Left ventricle myocardium inferior (tissue), 1 donor: ENCODE measurements at regions not wholly inside any gene's neighbourhood (a gene's known extent, or its start where the extent isn't known, plus 50 kb on each side); places are given as distances from the start of the nearest gene placed in this dataset.
"Not testable (repeated sequence)": the region's sequence is repeated elsewhere in the genome, so short reads cannot be mapped to it uniquely, and the experiment has no call there.

Source experiments
- DNase-seq: peaks from one replicate; pipeline ENCODE4 v3.0.0-alpha.2; 2020
- H3K27ac ChIP-seq: fragments of 200-600 bp; replicated peaks from 2 replicates; pipeline ENCODE4 v1.8.0; 2021
- H3K27me3 ChIP-seq: fragments of 200-600 bp; 2 replicates; pipeline ENCODE4 v1.8.0; 2021; ENCODE audit warnings: low read depth
- H3K36me3 ChIP-seq: fragments of 200-600 bp; 2 replicates; pipeline ENCODE4 v1.8.0; 2021
- H3K4me1 ChIP-seq: fragments of 200-600 bp; 2 replicates; pipeline ENCODE4 v1.8.0; 2021
- H3K4me3 ChIP-seq: fragments of 200-600 bp; 2 replicates; pipeline ENCODE4 v1.8.0; 2021; ENCODE audit warnings: mild to moderate bottlenecking, moderate library complexity
- H3K9me3 ChIP-seq: fragments of 200-600 bp; replicated peaks from 2 replicates; pipeline ENCODE4 v1.8.0; 2021
- intact Hi-C: fragments of 100-400 bp; cut with micrococcal nuclease; formaldehyde crosslinking; loops from one replicate; pipeline ENCODE4 v1.11.0; 2022
- TF ChIP-seq, protein P1 (sequence below): fragments of 200-600 bp; IDR thresholded peaks from 2 replicates; pipeline ENCODE4 v1.8.0; 2021; ENCODE audit warnings: antibody characterized with exemption, mild to moderate bottlenecking, borderline replicate concordance
- donor health status: DM: no; HTN: yes; CAD: no; lungs with severe emphysema.

DNA sequence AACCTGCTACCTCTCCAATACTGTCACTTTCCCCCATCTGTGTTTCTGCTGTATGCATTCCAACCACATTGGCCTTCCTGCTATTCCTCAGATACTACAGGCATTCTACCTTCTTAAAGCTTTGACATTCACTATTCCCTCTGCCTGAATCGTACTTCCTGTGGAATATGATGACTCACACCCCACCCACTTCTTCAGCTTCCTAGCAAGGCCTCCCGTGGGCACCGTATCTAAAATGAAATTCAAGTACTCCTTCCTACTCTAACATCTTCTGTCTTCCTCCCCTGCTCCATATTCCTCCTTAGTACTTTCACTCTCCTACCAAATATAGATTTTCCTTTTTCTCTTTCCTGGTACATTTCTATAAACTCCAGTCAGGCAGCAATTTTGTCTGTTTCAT, 710.4 kb downstream of the RNF144A start:
- no peak for DNase-seq
- H3K4me1 ChIP-seq, result no peaks in the 10 kb centered on the region
- peaks cover 29% of the 10 kb centered on the region for H3K27me3 ChIP-seq
- H3K4me3 ChIP-seq, result no peak overlapping the region
- H3K9me3 ChIP-seq, result no peaks in the 10 kb centered on the region
- H3K36me3 ChIP-seq, result no peaks in the 10 kb centered on the region
- TF ChIP-seq, protein P1, sequence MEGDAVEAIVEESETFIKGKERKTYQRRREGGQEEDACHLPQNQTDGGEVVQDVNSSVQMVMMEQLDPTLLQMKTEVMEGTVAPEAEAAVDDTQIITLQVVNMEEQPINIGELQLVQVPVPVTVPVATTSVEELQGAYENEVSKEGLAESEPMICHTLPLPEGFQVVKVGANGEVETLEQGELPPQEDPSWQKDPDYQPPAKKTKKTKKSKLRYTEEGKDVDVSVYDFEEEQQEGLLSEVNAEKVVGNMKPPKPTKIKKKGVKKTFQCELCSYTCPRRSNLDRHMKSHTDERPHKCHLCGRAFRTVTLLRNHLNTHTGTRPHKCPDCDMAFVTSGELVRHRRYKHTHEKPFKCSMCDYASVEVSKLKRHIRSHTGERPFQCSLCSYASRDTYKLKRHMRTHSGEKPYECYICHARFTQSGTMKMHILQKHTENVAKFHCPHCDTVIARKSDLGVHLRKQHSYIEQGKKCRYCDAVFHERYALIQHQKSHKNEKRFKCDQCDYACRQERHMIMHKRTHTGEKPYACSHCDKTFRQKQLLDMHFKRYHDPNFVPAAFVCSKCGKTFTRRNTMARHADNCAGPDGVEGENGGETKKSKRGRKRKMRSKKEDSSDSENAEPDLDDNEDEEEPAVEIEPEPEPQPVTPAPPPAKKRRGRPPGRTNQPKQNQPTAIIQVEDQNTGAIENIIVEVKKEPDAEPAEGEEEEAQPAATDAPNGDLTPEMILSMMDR, result no peak
- intact Hi-C loops, result no loop called here
- H3K27ac ChIP-seq, result no peak overlapping the region

DNA sequence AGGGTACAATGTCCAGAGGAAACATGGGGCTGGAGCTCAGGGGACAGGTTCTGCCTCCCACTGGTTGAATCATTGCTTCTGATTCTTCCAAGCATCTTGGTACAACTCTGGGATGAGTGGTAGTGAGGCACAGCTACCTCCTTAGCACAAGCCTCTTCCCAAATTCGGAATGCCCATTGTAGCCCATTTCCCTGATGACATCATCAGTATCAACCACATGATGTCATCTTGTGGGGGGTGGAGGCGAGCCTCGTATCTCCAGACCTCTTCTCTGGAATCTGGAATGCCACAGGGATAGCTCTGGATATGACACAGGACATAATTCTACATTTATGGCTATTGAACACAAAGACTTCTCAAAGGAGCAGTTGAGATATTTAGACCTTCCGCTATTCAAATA, 715.2 kb downstream of the RNF144A start:
- Histone ChIP-seq H3K9me3 (no peaks in the 10 kb centered on the region), H3K27me3 (peaks cover 36% of the 10 kb centered on the region), H3K4me3 (no peak overlapping the region), H3K4me1 (no peaks in the 10 kb centered on the region), H3K27ac (no peak overlapping the region), H3K36me3 (no peaks in the 10 kb centered on the region)
- intact Hi-C loops, result no loop called here
- TF ChIP-seq, protein P1, result no peak
- DNase-seq, result no peak

DNA sequence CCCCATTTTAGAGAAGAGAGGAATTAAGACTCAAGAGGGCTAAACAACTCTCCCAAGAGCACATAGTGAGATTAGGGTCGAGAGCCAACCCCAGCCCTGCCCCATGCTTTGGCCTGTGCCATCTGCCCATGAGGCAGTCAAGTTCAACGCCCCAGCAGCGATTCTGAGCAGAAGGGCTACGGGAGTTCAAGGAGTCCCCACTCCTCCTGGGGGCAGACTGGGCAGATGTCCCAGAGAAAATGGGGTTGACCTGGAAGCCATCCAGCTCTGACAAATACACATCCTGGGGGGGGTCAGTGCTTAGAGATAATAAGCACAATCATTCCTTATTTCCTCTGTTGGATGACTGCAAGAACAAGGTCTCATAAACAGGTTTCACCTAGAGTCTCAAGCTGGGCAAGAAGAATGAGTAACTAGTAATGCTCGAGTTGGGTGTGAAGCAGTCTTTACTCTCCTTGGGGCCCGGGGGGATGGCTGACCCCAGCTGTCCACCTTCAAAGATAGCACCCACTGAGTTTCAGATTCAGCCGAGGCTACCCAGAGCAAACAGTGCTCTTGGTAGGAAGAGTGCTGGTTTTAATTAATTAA, 716.4 kb downstream of the RNF144A start:
- intact Hi-C loops, result no loop called here
- TF ChIP-seq, protein P1, result no peak

DNA sequence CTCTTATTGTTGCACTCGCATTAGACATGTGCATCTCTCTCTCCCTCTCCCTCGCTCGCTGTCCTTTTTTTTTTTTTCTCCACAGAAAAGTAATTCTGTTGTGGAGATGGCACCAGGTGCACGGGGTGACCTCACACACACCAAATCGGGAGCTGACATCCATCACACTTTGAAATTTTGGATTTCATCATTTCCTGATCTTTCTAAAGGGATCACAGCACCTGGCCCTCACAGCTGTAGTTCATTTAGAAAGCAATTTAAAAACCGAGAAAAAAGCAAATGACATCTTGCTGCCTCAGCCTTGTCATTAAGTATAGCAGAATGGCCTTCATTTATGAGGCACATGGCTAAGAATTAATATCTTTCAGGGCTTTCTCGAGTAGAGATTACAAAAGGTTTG, 717.2 kb downstream of the RNF144A start:
- DNase-seq, result no peak
- intact Hi-C loops, result no loop called here
- peaks cover 31% of the 10 kb centered on the region for H3K27me3 ChIP-seq
- TF ChIP-seq, protein P1, result no peak
- H3K27ac ChIP-seq, result no peak overlapping the region
- H3K4me1 ChIP-seq, result no peaks in the 10 kb centered on the region
- no peaks in the 10 kb centered on the region for H3K36me3 ChIP-seq
- H3K4me3 ChIP-seq, result no peak overlapping the region
- H3K9me3 ChIP-seq, result no peaks in the 10 kb centered on the region

More for the DNA sequence above, 716.4 kb downstream of the RNF144A start:
- no peak for DNase-seq
- Histone ChIP-seq H3K36me3 (no peaks in the 10 kb centered on the region), H3K9me3 (no peaks in the 10 kb centered on the region), H3K4me3 (no peak overlapping the region), H3K27ac (no peak overlapping the region), H3K27me3 (peaks cover 31% of the 10 kb centered on the region), H3K4me1 (no peaks in the 10 kb centered on the region)

DNA sequence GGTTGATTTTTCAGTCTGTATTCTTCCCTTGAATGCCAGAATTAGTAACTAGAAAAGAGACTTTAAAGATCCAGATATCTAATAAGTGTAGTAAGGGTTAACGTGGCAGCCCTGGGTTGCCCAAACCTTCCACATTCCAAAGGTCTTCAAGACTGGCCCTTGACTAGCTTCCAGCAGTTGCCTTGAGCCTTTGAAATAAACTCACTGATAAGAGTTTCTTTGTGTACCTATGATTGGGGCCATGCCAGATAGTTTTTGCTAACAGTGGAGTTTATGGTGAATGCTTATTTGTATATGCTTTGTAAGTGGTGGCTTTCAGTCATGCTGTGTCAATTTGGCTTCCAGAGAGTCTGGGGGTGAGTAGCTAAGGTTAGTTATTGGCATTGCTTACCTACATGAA, 722.3 kb downstream of the RNF144A start:
- TF ChIP-seq, protein P1, result no peak
- intact Hi-C loops, result no loop called here
- H3K4me3 ChIP-seq, result no peak overlapping the region
- no peak for DNase-seq
- H3K9me3 ChIP-seq, result peaks cover 22% of the 10 kb centered on the region
- H3K27ac ChIP-seq, result no peak overlapping the region
- peaks cover 19% of the 10 kb centered on the region for H3K27me3 ChIP-seq
- no peaks in the 10 kb centered on the region for H3K4me1 ChIP-seq
- no peaks in the 10 kb centered on the region for H3K36me3 ChIP-seq

DNA sequence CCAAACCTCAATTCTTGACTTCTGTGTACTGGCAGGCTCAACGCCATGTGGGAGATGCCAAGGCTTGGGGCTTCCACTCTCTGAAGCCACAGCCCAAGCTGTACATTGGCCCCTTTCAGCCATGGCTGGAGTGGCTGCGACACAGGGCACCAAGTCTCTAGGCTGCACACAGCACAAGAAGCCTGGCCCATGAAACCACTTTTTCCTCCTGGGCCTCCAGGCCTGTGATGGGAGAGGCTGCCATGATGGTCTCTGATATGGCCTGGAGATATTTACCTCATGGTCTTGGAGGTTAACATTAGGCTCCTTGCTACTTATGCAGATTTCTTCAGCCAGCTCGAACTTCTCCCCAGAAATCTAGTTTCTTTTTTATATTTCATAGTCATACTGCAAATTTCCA, 724.1 kb downstream of the RNF144A start:
- H3K4me3 ChIP-seq, H3K27ac ChIP-seq, intact Hi-C loops, H3K4me1 ChIP-seq, DNase-seq, H3K36me3 ChIP-seq: not testable (repeated sequence)
- Histone ChIP-seq H3K27me3 (peaks cover 16% of the 10 kb centered on the region), H3K9me3 (peaks cover 22% of the 10 kb centered on the region)
